ENCODE measurements at regions not wholly inside any gene's neighbourhood (a gene's known extent, or its start where the extent isn't known, plus 50 kb on each side); places are given as distances from the start of the nearest gene placed in this dataset.

DNA sequence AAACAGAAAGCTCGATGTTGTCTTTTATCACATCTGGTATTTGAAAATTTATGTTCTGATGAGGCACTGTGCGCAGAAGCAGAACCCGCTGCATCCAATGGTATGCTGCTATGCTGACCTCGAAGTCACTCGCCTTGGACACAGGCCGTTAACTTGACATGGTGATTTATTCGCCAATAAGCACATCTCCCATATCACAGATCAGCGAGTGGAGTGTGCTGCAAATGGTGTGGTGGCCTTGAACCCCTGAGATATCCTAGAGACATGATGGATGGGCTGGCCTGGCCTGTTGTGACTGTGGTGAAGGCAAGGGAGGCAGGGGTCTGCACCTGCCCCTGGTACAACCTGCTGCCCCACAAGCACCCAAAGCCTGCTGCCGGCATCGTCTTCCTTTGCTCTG lies 175.4 kb upstream of the FRG1 start:
- intact Hi-C loops (cut with micrococcal nuclease), result no loop called here
- CTCF ChIA-PET, result no interaction called here
- POLR2A ChIA-PET (ENCODE audit: unreplicated experiment), result no interaction called here

DNA sequence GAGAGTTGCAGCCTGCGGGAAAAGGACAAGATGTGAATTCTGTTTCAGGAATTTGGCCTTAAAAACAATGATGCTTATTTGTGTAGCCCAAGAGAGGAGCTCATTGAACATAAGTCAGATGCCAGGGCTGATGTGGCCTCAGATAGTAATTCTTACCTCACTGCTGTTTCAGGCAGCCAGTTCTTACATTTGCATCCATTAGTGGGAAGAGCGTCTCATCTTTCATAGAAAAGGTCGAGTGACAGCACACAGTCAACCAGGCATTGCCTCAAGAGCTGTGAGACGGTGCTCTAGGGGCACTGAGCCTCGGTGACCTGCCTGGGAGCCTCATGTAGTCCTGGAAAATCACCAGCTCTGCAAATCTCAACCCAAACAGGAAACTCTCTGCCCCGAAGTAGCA lies 174.9 kb upstream of the FRG1 start:
- Histone ChIP-seq H3K79me2 (ENCODE audit: low read length) (no peaks in the 10 kb centered on the region), H3K27me3 (ENCODE audit: low read length) (no peaks in the 10 kb centered on the region), H3K36me3 (ENCODE audit: low read depth, low read length) (no peaks in the 10 kb centered on the region), H3K9me2 (replicated peaks; ENCODE audit: low read length) (no peaks in the 10 kb centered on the region), H3K4me1 (ENCODE audit: insufficient read depth, low read length) (no peaks in the 10 kb centered on the region), H3F3A (ENCODE audit: low read length, unreplicated experiment) (no peaks in the 10 kb centered on the region), H3K4me2 (ENCODE audit: low read length) (no peak overlapping the region), H3K27ac (ENCODE audit: low read length) (no peak overlapping the region), H3K9me3 (ENCODE audit: low read length) (no peaks in the 10 kb centered on the region), H4K20me1 (ENCODE audit: low read length) (no peaks in the 10 kb centered on the region), H2AFZ (ENCODE audit: low read length) (no peak overlapping the region), H3K4me3 (ENCODE audit: low read length) (no peak overlapping the region), H3K9ac (ENCODE audit: low read length) (no peak overlapping the region)
- intact Hi-C loops (cut with micrococcal nuclease), result no loop called here
- no TSS peak for BruUV-seq (replicated peaks)
- DNase-seq (no peak), ATAC-seq (no peak)
- ChIA-PET CTCF (no interaction called here), POLR2A (ENCODE audit: unreplicated experiment) (no interaction called here)
- TF ChIP-seq, protein P1, sequence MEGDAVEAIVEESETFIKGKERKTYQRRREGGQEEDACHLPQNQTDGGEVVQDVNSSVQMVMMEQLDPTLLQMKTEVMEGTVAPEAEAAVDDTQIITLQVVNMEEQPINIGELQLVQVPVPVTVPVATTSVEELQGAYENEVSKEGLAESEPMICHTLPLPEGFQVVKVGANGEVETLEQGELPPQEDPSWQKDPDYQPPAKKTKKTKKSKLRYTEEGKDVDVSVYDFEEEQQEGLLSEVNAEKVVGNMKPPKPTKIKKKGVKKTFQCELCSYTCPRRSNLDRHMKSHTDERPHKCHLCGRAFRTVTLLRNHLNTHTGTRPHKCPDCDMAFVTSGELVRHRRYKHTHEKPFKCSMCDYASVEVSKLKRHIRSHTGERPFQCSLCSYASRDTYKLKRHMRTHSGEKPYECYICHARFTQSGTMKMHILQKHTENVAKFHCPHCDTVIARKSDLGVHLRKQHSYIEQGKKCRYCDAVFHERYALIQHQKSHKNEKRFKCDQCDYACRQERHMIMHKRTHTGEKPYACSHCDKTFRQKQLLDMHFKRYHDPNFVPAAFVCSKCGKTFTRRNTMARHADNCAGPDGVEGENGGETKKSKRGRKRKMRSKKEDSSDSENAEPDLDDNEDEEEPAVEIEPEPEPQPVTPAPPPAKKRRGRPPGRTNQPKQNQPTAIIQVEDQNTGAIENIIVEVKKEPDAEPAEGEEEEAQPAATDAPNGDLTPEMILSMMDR (conservative IDR thresholded peaks at IDR 0.05; ENCODE audit: low read depth, low read length), result no peak
- TF ChIP-seq EZH2 (IDR thresholded peaks at IDR 0.05; ENCODE audit: low read length, unreplicated experiment) (no peak), EZH2phosphoT487 (IDR thresholded peaks at IDR 0.05; ENCODE audit: borderline replicate concordance, low read length) (no peak)

More for the DNA sequence above, 175.4 kb upstream of the FRG1 start:
- no peak for DNase-seq
- H3K4me1 ChIP-seq (ENCODE audit: insufficient read depth, low read length), result no peaks in the 10 kb centered on the region
- no peak overlapping the region for H3K27ac ChIP-seq (ENCODE audit: low read length)
- no peak for ATAC-seq
- H2AFZ ChIP-seq (ENCODE audit: low read length), result no peak overlapping the region
- H4K20me1 ChIP-seq (ENCODE audit: low read length), result no peaks in the 10 kb centered on the region
- no peaks in the 10 kb centered on the region for H3K27me3 ChIP-seq (ENCODE audit: low read length)
- no peak overlapping the region for H3K9ac ChIP-seq (ENCODE audit: low read length)
- BruUV-seq (replicated peaks), result no TSS peak
- H3K9me3 ChIP-seq (ENCODE audit: low read length), result no peaks in the 10 kb centered on the region
- no peaks in the 10 kb centered on the region for H3F3A ChIP-seq (ENCODE audit: low read length, unreplicated experiment)
- H3K36me3 ChIP-seq (ENCODE audit: low read depth, low read length), result no peaks in the 10 kb centered on the region
- no peak overlapping the region for H3K4me2 ChIP-seq (ENCODE audit: low read length)
- H3K9me2 ChIP-seq (replicated peaks; ENCODE audit: low read length), result no peaks in the 10 kb centered on the region
- TF ChIP-seq, protein P1 (conservative IDR thresholded peaks at IDR 0.05; ENCODE audit: low read depth, low read length), result no peak
- TF ChIP-seq EZH2phosphoT487 (IDR thresholded peaks at IDR 0.05; ENCODE audit: borderline replicate concordance, low read length) (no peak), EZH2 (IDR thresholded peaks at IDR 0.05; ENCODE audit: low read length, unreplicated experiment) (no peak)
- no peak overlapping the region for H3K4me3 ChIP-seq (ENCODE audit: low read length)
- no peaks in the 10 kb centered on the region for H3K79me2 ChIP-seq (ENCODE audit: low read length)

DNA sequence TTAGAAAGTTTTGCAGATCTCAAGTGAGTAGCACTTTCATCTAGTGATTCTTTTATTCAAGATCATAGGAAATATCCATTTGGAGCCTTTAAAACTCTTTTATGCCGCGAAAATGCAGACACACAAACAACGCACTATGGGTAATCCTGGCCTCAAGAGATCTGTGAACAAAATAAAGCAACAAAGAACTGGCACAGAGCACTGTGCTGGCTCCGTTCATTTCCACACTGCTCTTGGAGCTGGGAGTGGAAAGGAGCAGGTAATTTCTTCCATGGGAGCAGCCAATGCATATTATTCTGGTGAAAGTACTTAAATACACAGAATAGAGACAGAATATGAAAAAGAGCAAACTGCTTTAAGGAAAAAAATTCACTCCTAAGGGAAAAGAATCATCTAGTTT lies 172.7 kb upstream of the FRG1 start:
- no peaks in the 10 kb centered on the region for H3K36me3 ChIP-seq (ENCODE audit: low read depth, low read length)
- no peak overlapping the region for H3K9ac ChIP-seq (ENCODE audit: low read length)
- no peak overlapping the region for H3K4me2 ChIP-seq (ENCODE audit: low read length)
- no peak overlapping the region for H2AFZ ChIP-seq (ENCODE audit: low read length)
- H3K9me2 ChIP-seq (replicated peaks; ENCODE audit: low read length), result no peaks in the 10 kb centered on the region
- no peaks in the 10 kb centered on the region for H3F3A ChIP-seq (ENCODE audit: low read length, unreplicated experiment)
- no peaks in the 10 kb centered on the region for H3K4me1 ChIP-seq (ENCODE audit: insufficient read depth, low read length)
- DNase-seq (no peak), ATAC-seq (no peak)
- H4K20me1 ChIP-seq (ENCODE audit: low read length), result no peaks in the 10 kb centered on the region
- H3K4me3 ChIP-seq (ENCODE audit: low read length), result no peak overlapping the region
- intact Hi-C loops (cut with micrococcal nuclease), result no loop called here
- H3K9me3 ChIP-seq (ENCODE audit: low read length), result no peaks in the 10 kb centered on the region
- no TSS peak for BruUV-seq (replicated peaks)
- H3K27ac ChIP-seq (ENCODE audit: low read length), result no peak overlapping the region
- H3K27me3 ChIP-seq (ENCODE audit: low read length), result no peaks in the 10 kb centered on the region
- TF ChIP-seq EZH2 (IDR thresholded peaks at IDR 0.05; ENCODE audit: low read length, unreplicated experiment) (no peak), EZH2phosphoT487 (IDR thresholded peaks at IDR 0.05; ENCODE audit: borderline replicate concordance, low read length) (no peak)
- TF ChIP-seq, protein P1 (conservative IDR thresholded peaks at IDR 0.05; ENCODE audit: low read depth, low read length), result no peak
- POLR2A ChIA-PET (ENCODE audit: unreplicated experiment), result no interaction called here
- CTCF ChIA-PET, result no interaction called here
- no peaks in the 10 kb centered on the region for H3K79me2 ChIP-seq (ENCODE audit: low read length)

Measured in PC-3 (cell line).